OCI-LY3 (cell line): ENCODE measurements at regions not wholly inside any gene's neighbourhood (a gene's known extent, or its start where the extent isn't known, plus 50 kb on each side); places are given as distances from the start of the nearest gene placed in this dataset.

Experiments
- H2AFZ ChIP-seq: fragments of 200-600, 300-600 bp; shearing (Covaris generic); 2 replicates; pipeline ENCODE4 v1.6.0; 2014; ENCODE audit warnings: antibody characterized with exemption, low read depth, low read length
- H3K27ac ChIP-seq: fragments of 200-600, 300-600 bp; sonication (generic); 2 replicates; pipeline ENCODE4 v1.5.1; 2014; ENCODE audit warnings: mild to moderate bottlenecking, low read length, moderate library complexity, mixed read lengths
- H3K27me3 ChIP-seq: fragments of 200-600, 300-600 bp; sonication (generic); 2 replicates; pipeline ENCODE4 v1.6.1; 2014; ENCODE audit warnings: low read depth, low read length, mixed read lengths
- H3K36me3 ChIP-seq: fragments of 200-600, 300-600 bp; sonication (generic); replicated peaks from 2 replicates; pipeline ENCODE3; 2014; ENCODE audit warnings: low read depth, low read length, mixed read lengths
- H3K4me1 ChIP-seq: fragments of 300-600, 200-600 bp; sonication (generic); 2 replicates; pipeline ENCODE4 v1.6.1; 2014; ENCODE audit warnings: low read length, mixed read lengths
- H3K4me2 ChIP-seq: fragments of 200-600, 300-600 bp; sonication (generic); 2 replicates; pipeline ENCODE4 v1.6.1; 2014; ENCODE audit warnings: low read length, mixed read lengths
- H3K4me3 ChIP-seq: fragments of 300-600, 200-600 bp; sonication (generic); 2 replicates; pipeline ENCODE4 v1.5.1; 2014; ENCODE audit warnings: antibody characterized with exemption, mild to moderate bottlenecking, low read length, moderate library complexity
- H3K79me2 ChIP-seq: fragments of 300-600, 200-600 bp; shearing (Covaris generic); 2 replicates; pipeline ENCODE4 v1.6.1; 2014; ENCODE audit warnings: mild to moderate bottlenecking, low read length, mixed read lengths
- H3K9ac ChIP-seq: fragments of 300-600, 200-600 bp; shearing (Covaris generic); 2 replicates; pipeline ENCODE4 v1.6.0; 2014; ENCODE audit warnings: mild to moderate bottlenecking, low read length, moderate library complexity
- H3K9me3 ChIP-seq: fragments of 200-600, 300-600 bp; shearing (Covaris generic); 2 replicates; pipeline ENCODE4 v1.6.1; 2014; ENCODE audit warnings: low read length, mixed read lengths; ENCODE audit not compliant: insufficient read depth
- H4K20me1 ChIP-seq: fragments of 200-600, 300-600 bp; sonication (generic); 2 replicates; pipeline ENCODE4 v1.6.1; 2016; ENCODE audit warnings: low read length, mixed read lengths; ENCODE audit not compliant: insufficient read depth
- CTCF ChIP-seq: fragments of 200-600, 300-600 bp; sonication (generic); IDR thresholded peaks from 2 replicates; pipeline ENCODE4 v1.5.1; 2014; ENCODE audit warnings: antibody characterized with exemption, low read length, low read depth
- EZH2phosphoT487 ChIP-seq: fragments of 200-600 bp; shearing (Covaris generic); IDR thresholded peaks from 2 replicates; pipeline ENCODE4 v1.6.1; 2018; ENCODE audit warnings: antibody characterized with exemption, mixed run types, low read depth

GRCh38 chr3:170780955-170781354 lies 89.0 kb downstream of the RPL22L1 start:
- no peak for TF ChIP-seq CTCF
- TF ChIP-seq EZH2phosphoT487: no peak
- H3K4me2 ChIP-seq: no peak overlapping the region
- no peaks in the 10 kb centered on the region for H3K79me2 ChIP-seq
- H4K20me1 ChIP-seq: no peaks in the 10 kb centered on the region
- H3K9ac ChIP-seq: no peak overlapping the region
- no peaks in the 10 kb centered on the region for H3K9me3 ChIP-seq
- no peak overlapping the region for H3K4me3 ChIP-seq
- H3K27me3 ChIP-seq: peaks cover 83% of the 10 kb centered on the region
- no peaks in the 10 kb centered on the region for H3K4me1 ChIP-seq
- H2AFZ ChIP-seq: no peak overlapping the region
- H3K36me3 ChIP-seq: no peaks in the 10 kb centered on the region
- H3K27ac ChIP-seq: no peak overlapping the region

- no peak overlapping the region for H3K9ac ChIP-seq
- no peaks in the 10 kb centered on the region for H3K4me1 ChIP-seq
- H3K27me3 ChIP-seq: peaks cover 79% of the 10 kb centered on the region
- TF ChIP-seq EZH2phosphoT487 (no peak), CTCF (no peak)
- H3K9me3 ChIP-seq: no peaks in the 10 kb centered on the region
- no peak overlapping the region for H3K4me3 ChIP-seq
- no peak overlapping the region for H2AFZ ChIP-seq
- no peaks in the 10 kb centered on the region for H4K20me1 ChIP-seq
- H3K36me3 ChIP-seq: no peaks in the 10 kb centered on the region
- no peak overlapping the region for H3K27ac ChIP-seq
- H3K79me2 ChIP-seq: no peaks in the 10 kb centered on the region
- H3K4me2 ChIP-seq: no peak overlapping the region
Measured at GRCh38 chr3:170780471-170780870, 89.5 kb downstream of the RPL22L1 start.

GRCh38 chr3:170778240-170779217 lies 91.5 kb downstream of the RPL22L1 start:
- Histone ChIP-seq H2AFZ (no peak overlapping the region), H3K4me2 (no peak overlapping the region), H3K27me3 (peaks cover 72% of the 10 kb centered on the region), H4K20me1 (no peaks in the 10 kb centered on the region), H3K4me3 (no peak overlapping the region), H3K79me2 (no peaks in the 10 kb centered on the region), H3K4me1 (no peaks in the 10 kb centered on the region), H3K36me3 (no peaks in the 10 kb centered on the region), H3K27ac (no peak overlapping the region), H3K9me3 (no peaks in the 10 kb centered on the region), H3K9ac (no peak overlapping the region)
- no peak for TF ChIP-seq CTCF

- peaks cover 72% of the 10 kb centered on the region for H3K27me3 ChIP-seq
- no peaks in the 10 kb centered on the region for H3K79me2 ChIP-seq
- no peaks in the 10 kb centered on the region for H4K20me1 ChIP-seq
- no peak overlapping the region for H2AFZ ChIP-seq
- no peaks in the 10 kb centered on the region for H3K4me1 ChIP-seq
- no peak overlapping the region for H3K4me2 ChIP-seq
- H3K9me3 ChIP-seq: no peaks in the 10 kb centered on the region
- no peak for TF ChIP-seq EZH2phosphoT487
- TF ChIP-seq CTCF: no peak
- H3K9ac ChIP-seq: no peak overlapping the region
- no peaks in the 10 kb centered on the region for H3K36me3 ChIP-seq
- H3K27ac ChIP-seq: no peak overlapping the region
- no peak overlapping the region for H3K4me3 ChIP-seq
Measured at GRCh38 chr3:170777564-170777926, 92.5 kb downstream of the RPL22L1 start.
